ENCODE measurements at regions not wholly inside any gene's neighbourhood (a gene's known extent, or its start where the extent isn't known, plus 50 kb on each side); places are given as distances from the start of the nearest gene placed in this dataset.
"Not testable (repeated sequence)": the region's sequence is repeated elsewhere in the genome, so short reads cannot be mapped to it uniquely, and the experiment has no call there.

GRCh38 chr3:145015253-145015652 is 1043.6 kb downstream of the DIPK2A start:
- H3K36me3 ChIP-seq (ENCODE audit: low read depth, missing control alignments), result no peaks in the 10 kb centered on the region
- intact Hi-C loops (cut with DNase I; ENCODE audit: low total_unique reads), result no loop called here
- no peak overlapping the region for H3K4me3 ChIP-seq
- no peak overlapping the region for H3K27ac ChIP-seq
- WGBS, 2 donors, result 32 to 38% methylated on average over 1 of the region's 1 CpG
- H3K9me3 ChIP-seq, result no peaks in the 10 kb centered on the region
- no peak for DNase-seq
- no peaks in the 10 kb centered on the region for H3K27me3 ChIP-seq
- TF ChIP-seq, protein P1, sequence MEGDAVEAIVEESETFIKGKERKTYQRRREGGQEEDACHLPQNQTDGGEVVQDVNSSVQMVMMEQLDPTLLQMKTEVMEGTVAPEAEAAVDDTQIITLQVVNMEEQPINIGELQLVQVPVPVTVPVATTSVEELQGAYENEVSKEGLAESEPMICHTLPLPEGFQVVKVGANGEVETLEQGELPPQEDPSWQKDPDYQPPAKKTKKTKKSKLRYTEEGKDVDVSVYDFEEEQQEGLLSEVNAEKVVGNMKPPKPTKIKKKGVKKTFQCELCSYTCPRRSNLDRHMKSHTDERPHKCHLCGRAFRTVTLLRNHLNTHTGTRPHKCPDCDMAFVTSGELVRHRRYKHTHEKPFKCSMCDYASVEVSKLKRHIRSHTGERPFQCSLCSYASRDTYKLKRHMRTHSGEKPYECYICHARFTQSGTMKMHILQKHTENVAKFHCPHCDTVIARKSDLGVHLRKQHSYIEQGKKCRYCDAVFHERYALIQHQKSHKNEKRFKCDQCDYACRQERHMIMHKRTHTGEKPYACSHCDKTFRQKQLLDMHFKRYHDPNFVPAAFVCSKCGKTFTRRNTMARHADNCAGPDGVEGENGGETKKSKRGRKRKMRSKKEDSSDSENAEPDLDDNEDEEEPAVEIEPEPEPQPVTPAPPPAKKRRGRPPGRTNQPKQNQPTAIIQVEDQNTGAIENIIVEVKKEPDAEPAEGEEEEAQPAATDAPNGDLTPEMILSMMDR (IDR thresholded peaks at IDR 0.05), result no peak
- TF ChIP-seq POLR2A (IDR thresholded peaks at IDR 0.05), result no peak
- H3K4me1 ChIP-seq, result no peaks in the 10 kb centered on the region

DNA sequence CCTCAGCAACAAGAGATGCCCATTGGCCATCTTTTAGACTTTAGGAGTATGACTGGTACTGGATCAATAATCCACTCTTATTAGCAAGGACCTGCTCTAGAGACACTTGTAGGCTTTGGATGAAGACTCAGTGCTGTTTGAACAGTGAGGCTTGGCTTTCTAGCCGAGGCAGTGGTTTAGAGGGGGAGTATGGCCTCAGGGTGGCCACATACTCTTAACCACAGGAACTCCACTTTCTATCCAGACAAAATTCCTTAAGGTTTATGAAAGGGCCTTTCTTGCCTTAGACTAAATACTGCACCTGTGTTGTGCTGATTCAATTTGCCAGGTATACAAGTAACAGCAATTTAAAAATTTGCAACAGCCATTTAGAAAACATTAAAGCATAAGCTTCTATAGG is 1046.3 kb downstream of the DIPK2A start:
- no peak for DNase-seq
- 56 to 79% methylated on average over 1 of the region's 1 CpG for WGBS, 2 donors
- Histone ChIP-seq H3K27ac (no peak overlapping the region), H3K4me1 (no peaks in the 10 kb centered on the region), H3K36me3 (ENCODE audit: low read depth, missing control alignments) (no peaks in the 10 kb centered on the region), H3K9me3 (no peaks in the 10 kb centered on the region), H3K27me3 (no peaks in the 10 kb centered on the region), H3K4me3 (no peak overlapping the region)
- no peak for TF ChIP-seq POLR2A (IDR thresholded peaks at IDR 0.05)
- TF ChIP-seq, protein P1 (IDR thresholded peaks at IDR 0.05), result no peak
- intact Hi-C loops (cut with DNase I; ENCODE audit: low total_unique reads), result no loop called here

GRCh38 chr3:145022447-145022846 is 1050.8 kb downstream of the DIPK2A start:
- TF ChIP-seq POLR2A (IDR thresholded peaks at IDR 0.05), result no peak
- TF ChIP-seq, protein P1 (IDR thresholded peaks at IDR 0.05), result no peak
- no peak overlapping the region for H3K27ac ChIP-seq
- 80 to 90% methylated on average over 2 of the region's 2 CpGs for WGBS, 2 donors
- intact Hi-C loops (cut with DNase I; ENCODE audit: low total_unique reads), result no loop called here
- H3K4me3 ChIP-seq, result no peak overlapping the region
- no peaks in the 10 kb centered on the region for H3K4me1 ChIP-seq
- H3K9me3 ChIP-seq, result no peaks in the 10 kb centered on the region
- DNase-seq, result no peak
- no peaks in the 10 kb centered on the region for H3K27me3 ChIP-seq
- no peaks in the 10 kb centered on the region for H3K36me3 ChIP-seq (ENCODE audit: low read depth, missing control alignments)

GRCh38 chr3:145024700-145025099 is 1053.1 kb downstream of the DIPK2A start:
- H3K4me1 ChIP-seq, result no peaks in the 10 kb centered on the region
- TF ChIP-seq, protein P1 (IDR thresholded peaks at IDR 0.05), result no peak
- no peak for TF ChIP-seq POLR2A (IDR thresholded peaks at IDR 0.05)
- no peaks in the 10 kb centered on the region for H3K27me3 ChIP-seq
- 86 to 88% methylated on average over 1 of the region's 1 CpG for WGBS, 2 donors
- H3K9me3 ChIP-seq, result no peaks in the 10 kb centered on the region
- no peaks in the 10 kb centered on the region for H3K36me3 ChIP-seq (ENCODE audit: low read depth, missing control alignments)
- intact Hi-C loops (cut with DNase I; ENCODE audit: low total_unique reads), result no loop called here
- no peak overlapping the region for H3K27ac ChIP-seq
- DNase-seq, result no peak
- no peak overlapping the region for H3K4me3 ChIP-seq

DNA sequence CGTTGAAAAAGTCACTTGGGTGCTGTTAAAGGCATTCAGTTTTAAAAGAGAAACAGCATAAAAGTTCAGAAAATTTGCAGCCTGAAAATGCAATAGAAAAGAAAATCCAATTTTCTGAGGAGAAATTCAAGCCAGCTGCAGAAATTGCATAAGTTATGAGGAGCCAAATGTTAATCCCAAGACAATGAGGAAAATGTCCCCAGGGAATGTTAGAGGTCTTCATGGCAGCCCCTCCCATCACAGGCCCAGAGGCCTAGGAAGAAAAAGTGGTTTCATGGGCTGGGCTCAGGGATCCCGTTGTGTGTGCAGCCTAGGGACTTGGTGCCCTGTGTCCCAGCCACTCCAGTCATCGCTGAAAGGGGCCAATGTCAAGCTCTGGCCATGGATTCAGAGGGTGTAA is 1055.6 kb downstream of the DIPK2A start:
- H3K9me3 ChIP-seq; H3K27ac ChIP-seq; H3K4me3 ChIP-seq; H3K27me3 ChIP-seq; H3K36me3 ChIP-seq (ENCODE audit: low read depth, missing control alignments); intact Hi-C loops (cut with DNase I; ENCODE audit: low total_unique reads); DNase-seq; H3K4me1 ChIP-seq: not testable (repeated sequence)
- 70 to 75% methylated on average over 3 of the region's 3 CpGs for WGBS, 2 donors
